ENCODE measurements at regions not wholly inside any gene's neighbourhood (a gene's known extent, or its start where the extent isn't known, plus 50 kb on each side); places are given as distances from the start of the nearest gene placed in this dataset.

DNA sequence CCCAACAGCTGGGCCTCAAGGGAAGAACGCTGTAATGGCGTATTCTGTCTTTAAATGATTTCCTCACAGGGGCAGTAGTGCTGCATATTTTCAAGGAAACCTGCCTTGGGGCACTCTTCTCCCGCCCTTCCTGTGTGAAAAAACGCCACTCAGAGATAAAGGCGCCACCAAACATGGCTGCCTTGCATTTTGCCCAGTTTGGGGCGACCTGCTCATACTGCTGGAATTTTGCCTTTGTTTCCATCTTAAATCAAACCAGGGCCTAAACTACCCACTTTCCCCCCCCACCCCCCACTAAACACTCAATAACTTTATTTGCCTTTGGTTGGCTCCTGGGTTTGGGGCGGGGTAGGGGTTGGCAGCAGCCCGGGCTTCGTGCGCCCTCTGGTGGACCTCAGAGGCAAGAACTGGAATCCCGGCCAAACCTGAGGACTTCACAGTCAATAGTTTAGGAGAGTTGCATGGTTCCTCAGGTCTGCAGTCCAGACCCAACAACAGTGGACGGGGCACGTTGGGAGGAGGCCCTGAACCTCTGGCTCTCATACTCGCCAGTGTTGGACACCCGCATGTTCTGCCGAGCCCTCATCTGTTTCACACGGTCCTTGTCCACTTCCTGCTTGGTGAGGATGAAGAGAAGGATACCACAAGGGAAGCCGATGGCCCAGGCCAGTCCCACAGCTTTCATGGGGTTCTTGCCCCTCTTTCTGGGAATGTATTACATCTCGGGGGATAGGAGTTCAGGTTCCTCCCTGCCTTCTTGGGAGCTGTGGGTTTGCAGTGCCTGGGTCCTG lies 220.1 kb upstream of the STK26 start:
- H3K27ac Mint-ChIP-seq = no peak overlapping the region
- peaks cover 5% of the 10 kb centered on the region for H3K9me3 Mint-ChIP-seq
- H3K4me1 Mint-ChIP-seq (ENCODE audit: unreplicated experiment) = peaks cover 5% of the 10 kb centered on the region
- DNase-seq (ENCODE audit: extremely low spot score, unreplicated experiment) = no peak
- no peaks in the 10 kb centered on the region for H3K36me3 Mint-ChIP-seq
- TF ChIP-seq, protein P1, sequence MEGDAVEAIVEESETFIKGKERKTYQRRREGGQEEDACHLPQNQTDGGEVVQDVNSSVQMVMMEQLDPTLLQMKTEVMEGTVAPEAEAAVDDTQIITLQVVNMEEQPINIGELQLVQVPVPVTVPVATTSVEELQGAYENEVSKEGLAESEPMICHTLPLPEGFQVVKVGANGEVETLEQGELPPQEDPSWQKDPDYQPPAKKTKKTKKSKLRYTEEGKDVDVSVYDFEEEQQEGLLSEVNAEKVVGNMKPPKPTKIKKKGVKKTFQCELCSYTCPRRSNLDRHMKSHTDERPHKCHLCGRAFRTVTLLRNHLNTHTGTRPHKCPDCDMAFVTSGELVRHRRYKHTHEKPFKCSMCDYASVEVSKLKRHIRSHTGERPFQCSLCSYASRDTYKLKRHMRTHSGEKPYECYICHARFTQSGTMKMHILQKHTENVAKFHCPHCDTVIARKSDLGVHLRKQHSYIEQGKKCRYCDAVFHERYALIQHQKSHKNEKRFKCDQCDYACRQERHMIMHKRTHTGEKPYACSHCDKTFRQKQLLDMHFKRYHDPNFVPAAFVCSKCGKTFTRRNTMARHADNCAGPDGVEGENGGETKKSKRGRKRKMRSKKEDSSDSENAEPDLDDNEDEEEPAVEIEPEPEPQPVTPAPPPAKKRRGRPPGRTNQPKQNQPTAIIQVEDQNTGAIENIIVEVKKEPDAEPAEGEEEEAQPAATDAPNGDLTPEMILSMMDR (conservative IDR thresholded peaks at IDR 0.05) = peak; percentile 52
- no peaks in the 10 kb centered on the region for H3K27me3 Mint-ChIP-seq
- H3K4me3 Mint-ChIP-seq = no peak overlapping the region

- H3K4me1 Mint-ChIP-seq (ENCODE audit: unreplicated experiment) = no peaks in the 10 kb centered on the region
- H3K36me3 Mint-ChIP-seq = no peaks in the 10 kb centered on the region
- peaks cover 9% of the 10 kb centered on the region for H3K9me3 Mint-ChIP-seq
- DNase-seq (ENCODE audit: extremely low spot score, unreplicated experiment) = no peak
- no peak overlapping the region for H3K4me3 Mint-ChIP-seq
- no peak overlapping the region for H3K27ac Mint-ChIP-seq
- no peaks in the 10 kb centered on the region for H3K27me3 Mint-ChIP-seq
- TF ChIP-seq, protein P1 (conservative IDR thresholded peaks at IDR 0.05) = no peak
Measured at GRCh38 chrX:131812847-131813825, 210.0 kb upstream of the STK26 start.

GRCh38 chrX:131816551-131817136 lies 206.5 kb upstream of the STK26 start:
- no peaks in the 10 kb centered on the region for H3K27me3 Mint-ChIP-seq
- no peaks in the 10 kb centered on the region for H3K36me3 Mint-ChIP-seq
- H3K27ac Mint-ChIP-seq = no peak overlapping the region
- no peak overlapping the region for H3K4me3 Mint-ChIP-seq
- TF ChIP-seq, protein P1 (conservative IDR thresholded peaks at IDR 0.05) = no peak
- H3K4me1 Mint-ChIP-seq (ENCODE audit: unreplicated experiment) = no peaks in the 10 kb centered on the region
- DNase-seq (ENCODE audit: extremely low spot score, unreplicated experiment) = no peak
- H3K9me3 Mint-ChIP-seq = peaks cover 5% of the 10 kb centered on the region

DNA sequence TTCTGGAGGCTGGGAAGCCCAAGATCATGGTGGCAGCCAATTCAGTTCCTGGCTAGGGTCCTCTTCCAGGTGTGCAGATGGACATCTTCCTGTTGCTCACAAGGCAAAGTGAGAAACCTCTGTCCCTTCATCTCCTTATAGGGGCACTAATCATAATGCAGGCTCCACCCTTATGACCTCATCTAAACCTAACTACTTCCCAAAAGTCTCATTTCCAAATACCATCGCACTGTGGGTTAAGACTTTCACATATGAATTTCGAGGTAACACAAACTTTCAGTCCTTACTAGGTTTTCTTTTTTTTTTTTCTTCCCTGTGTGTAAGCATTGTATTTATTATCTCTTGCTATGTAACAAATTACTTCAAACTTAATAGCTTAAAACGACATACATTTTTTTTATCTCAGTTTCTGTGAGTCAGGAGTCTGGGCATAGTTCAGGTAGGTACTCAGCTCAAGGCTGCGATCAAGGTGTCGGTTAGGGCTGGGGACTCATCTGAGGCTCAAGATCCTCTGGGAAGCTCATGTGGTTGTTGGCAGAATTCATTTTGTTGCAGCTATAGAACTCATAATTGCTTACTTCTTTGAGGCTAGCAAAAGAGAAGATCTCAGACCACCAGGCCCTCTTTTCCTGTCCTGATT lies 204.7 kb upstream of the STK26 start:
- H3K9me3 Mint-ChIP-seq = peaks cover 5% of the 10 kb centered on the region
- DNase-seq (ENCODE audit: extremely low spot score, unreplicated experiment) = no peak

More for the DNA sequence above, 204.7 kb upstream of the STK26 start:
- Mint-ChIP-seq H3K4me1 (ENCODE audit: unreplicated experiment) (no peaks in the 10 kb centered on the region), H3K27ac (no peak overlapping the region), H3K4me3 (no peak overlapping the region), H3K36me3 (no peaks in the 10 kb centered on the region), H3K27me3 (no peaks in the 10 kb centered on the region)
- TF ChIP-seq, protein P1 (conservative IDR thresholded peaks at IDR 0.05) = no peak
